GM12878 (cell line): ENCODE measurements at regions not wholly inside any gene's neighbourhood (a gene's known extent, or its start where the extent isn't known, plus 50 kb on each side); places are given as distances from the start of the nearest gene placed in this dataset.

Experiments
- BACH1 ChIP-seq: fragments of 450-650 bp; IDR thresholded peaks from 2 replicates; pipeline ENCODE4 v1.6.1; 2017; ENCODE audit warnings: mild to moderate bottlenecking, borderline replicate concordance
- BMI1 ChIP-seq: fragments of 450-650 bp; IDR thresholded peaks from 2 replicates; pipeline ENCODE4 v1.6.1; 2016; ENCODE audit warnings: mild to moderate bottlenecking, moderate library complexity, borderline replicate concordance
- CHD1 ChIP-seq: IDR thresholded peaks from 2 replicates; pipeline ENCODE4 v1.6.1; 2012; ENCODE audit warnings: low read depth, low read length, improper control_type of control experiment
- EP300 ChIP-seq, 2 experiments: fragments of 150-350 bp in 1 of 2; IDR thresholded peaks; 2 replicates each; pipeline ENCODE4 v1.6.1; 2011 to 2012; ENCODE audit warnings: low read depth in 2 of 2, low read length in 2 of 2, borderline replicate concordance in 1 of 2, improper control_type of control experiment in 1 of 2, inconsistent platforms in 1 of 2; ENCODE audit not compliant: control insufficient read depth in 1 of 2
- ESRRA ChIP-seq: IDR thresholded peaks from 2 replicates; pipeline ENCODE4 v1.6.1; 2012; ENCODE audit warnings: mild to moderate bottlenecking, low read length, improper control_type of control experiment
- FOXM1 ChIP-seq: IDR thresholded peaks from 2 replicates; pipeline ENCODE4 v1.6.1; 2012; ENCODE audit warnings: low read depth, mild to moderate bottlenecking, inconsistent platforms, low read length, moderate library complexity
- IRF4 ChIP-seq: IDR thresholded peaks from 2 replicates; pipeline ENCODE4 v1.6.1; 2011; ENCODE audit warnings: low read depth, low read length
- KAT2A ChIP-seq: conservative IDR thresholded peaks from 2 replicates; pipeline ENCODE4 v1.6.1; 2011; ENCODE audit warnings: low read depth, low read length; ENCODE audit not compliant: control insufficient read depth
- MTA3 ChIP-seq: IDR thresholded peaks from 2 replicates; pipeline ENCODE4 v1.6.1; 2012; ENCODE audit warnings: low read length, inconsistent platforms, borderline replicate concordance
- POLR2A ChIP-seq: IDR thresholded peaks from 2 replicates; pipeline ENCODE4 v1.6.1; 2011; ENCODE audit warnings: low read depth, mild to moderate bottlenecking, low read length
- POLR2AphosphoS2 ChIP-seq: IDR thresholded peaks from 2 replicates; pipeline ENCODE4 v1.6.1; 2011; ENCODE audit warnings: low read depth, mild to moderate bottlenecking, low read length, improper control_type of control experiment, moderate library complexity
- RAD21 ChIP-seq: IDR thresholded peaks from 2 replicates; pipeline ENCODE4 v1.6.1; 2011; ENCODE audit warnings: mild to moderate bottlenecking, low read depth, low read length, moderate library complexity; ENCODE audit not compliant: insufficient read depth
- RCOR1 ChIP-seq: conservative IDR thresholded peaks from 2 replicates; pipeline ENCODE4 v1.6.1; 2012; ENCODE audit warnings: low read depth, low read length, improper control_type of control experiment
- RELA ChIP-seq: fragments of 450-650 bp; IDR thresholded peaks from 2 replicates; pipeline ENCODE4 v1.8.0; 2014; ENCODE audit warnings: borderline replicate concordance; ENCODE audit not compliant: partially characterized antibody
- STAT3 ChIP-seq: IDR thresholded peaks from 2 replicates; pipeline ENCODE4 v1.6.1; 2011; ENCODE audit warnings: low read depth, low read length, improper control_type of control experiment
- ZNF207 ChIP-seq: fragments of 450-650 bp; IDR thresholded peaks from 2 replicates; pipeline ENCODE4 v1.6.1; 2014; ENCODE audit warnings: antibody characterized with exemption, mild to moderate bottlenecking, borderline replicate concordance
- TF ChIP-seq, protein P1 (sequence below): IDR thresholded peaks from 2 replicates; pipeline ENCODE4 v1.6.1; 2012; ENCODE audit warnings: low read depth, low read length, improper control_type of control experiment
- TF ChIP-seq, protein P2 (sequence below): fragments of 450-650 bp; IDR thresholded peaks from 2 replicates; pipeline ENCODE4 v1.6.1; 2018; ENCODE audit warnings: mild to moderate bottlenecking, low read depth, moderate library complexity; ENCODE audit not compliant: partially characterized antibody
- TF ChIP-seq, protein P3 (sequence below): fragments of 450-650 bp; IDR thresholded peaks from 2 replicates; pipeline ENCODE4 v1.6.1; 2017; ENCODE audit warnings: antibody characterized with exemption, mild to moderate bottlenecking, moderate library complexity

DNA sequence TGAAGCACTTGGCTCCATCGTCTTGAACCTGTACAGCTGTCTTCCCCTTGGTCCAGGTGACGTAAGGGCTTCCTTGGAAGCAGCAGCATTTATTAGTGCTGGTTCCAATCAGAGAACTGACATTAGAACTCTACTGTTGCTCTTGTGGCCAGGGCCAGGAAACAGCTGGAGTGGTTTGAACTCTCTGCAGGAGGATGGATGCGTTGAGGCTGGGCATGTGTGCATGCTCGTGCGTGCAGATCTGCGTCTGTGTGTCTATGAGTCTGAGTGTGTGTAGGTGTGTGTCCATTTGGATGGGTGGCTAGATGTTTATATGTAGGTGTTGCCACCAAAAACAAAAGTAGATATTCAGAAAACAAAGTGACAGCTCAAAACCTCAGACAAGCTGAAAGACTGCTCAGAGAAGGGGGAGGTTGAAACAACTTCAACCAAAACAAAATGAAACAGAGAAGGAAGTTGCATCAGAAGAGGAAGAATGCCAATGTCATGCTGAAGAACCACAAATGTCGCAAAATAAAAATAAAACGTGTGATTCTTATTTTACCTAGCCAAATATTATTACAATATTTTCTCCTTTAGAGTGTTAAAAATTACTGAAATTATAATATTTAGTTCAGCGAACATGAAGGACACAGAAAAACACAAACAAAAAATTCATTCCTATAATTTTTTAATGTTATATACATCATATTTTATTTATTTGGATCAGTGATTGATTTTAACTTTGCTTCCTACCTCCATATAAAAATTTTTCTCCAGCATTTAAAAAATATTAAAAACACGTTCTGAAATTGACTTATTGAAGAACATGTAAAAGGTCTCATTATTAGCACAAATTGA is 96.1 kb upstream of the MKLN1 start (continued):
- TF ChIP-seq ESRRA (no peak), STAT3 (0 out of 2 replicates have a peak, but pooled peaks have one; percentile 50), POLR2A (peak; percentile 65; the same call in 1 of the 2 replicates), EP300 (IDR thresholded peaks at IDR 0.05; ENCODE audit: borderline replicate concordance in 1 of 2, control insufficient read depth in 1 of 2, low read depth in 2 of 2, low read length in 2 of 2) (peak; percentile 60 to 80; a peak in 2 of 4 replicates), CHD1 (no peak), BACH1 (no peak), KAT2A (no peak), IRF4 (peak; percentile 24; the same call in 1 of the 2 replicates), FOXM1 (peak; percentile 62; the same call in 1 of the 2 replicates), ZNF207 (no peak), MTA3 (no peak), RELA (no peak), RAD21 (peak; percentile 3; the same call in 1 of the 2 replicates), RCOR1 (no peak), BMI1 (no peak), POLR2AphosphoS2 (no peak)
- TF ChIP-seq, protein P1, sequence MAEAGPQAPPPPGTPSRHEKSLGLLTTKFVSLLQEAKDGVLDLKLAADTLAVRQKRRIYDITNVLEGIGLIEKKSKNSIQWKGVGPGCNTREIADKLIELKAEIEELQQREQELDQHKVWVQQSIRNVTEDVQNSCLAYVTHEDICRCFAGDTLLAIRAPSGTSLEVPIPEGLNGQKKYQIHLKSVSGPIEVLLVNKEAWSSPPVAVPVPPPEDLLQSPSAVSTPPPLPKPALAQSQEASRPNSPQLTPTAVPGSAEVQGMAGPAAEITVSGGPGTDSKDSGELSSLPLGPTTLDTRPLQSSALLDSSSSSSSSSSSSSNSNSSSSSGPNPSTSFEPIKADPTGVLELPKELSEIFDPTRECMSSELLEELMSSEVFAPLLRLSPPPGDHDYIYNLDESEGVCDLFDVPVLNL: no peak
- TF ChIP-seq, protein P2, sequence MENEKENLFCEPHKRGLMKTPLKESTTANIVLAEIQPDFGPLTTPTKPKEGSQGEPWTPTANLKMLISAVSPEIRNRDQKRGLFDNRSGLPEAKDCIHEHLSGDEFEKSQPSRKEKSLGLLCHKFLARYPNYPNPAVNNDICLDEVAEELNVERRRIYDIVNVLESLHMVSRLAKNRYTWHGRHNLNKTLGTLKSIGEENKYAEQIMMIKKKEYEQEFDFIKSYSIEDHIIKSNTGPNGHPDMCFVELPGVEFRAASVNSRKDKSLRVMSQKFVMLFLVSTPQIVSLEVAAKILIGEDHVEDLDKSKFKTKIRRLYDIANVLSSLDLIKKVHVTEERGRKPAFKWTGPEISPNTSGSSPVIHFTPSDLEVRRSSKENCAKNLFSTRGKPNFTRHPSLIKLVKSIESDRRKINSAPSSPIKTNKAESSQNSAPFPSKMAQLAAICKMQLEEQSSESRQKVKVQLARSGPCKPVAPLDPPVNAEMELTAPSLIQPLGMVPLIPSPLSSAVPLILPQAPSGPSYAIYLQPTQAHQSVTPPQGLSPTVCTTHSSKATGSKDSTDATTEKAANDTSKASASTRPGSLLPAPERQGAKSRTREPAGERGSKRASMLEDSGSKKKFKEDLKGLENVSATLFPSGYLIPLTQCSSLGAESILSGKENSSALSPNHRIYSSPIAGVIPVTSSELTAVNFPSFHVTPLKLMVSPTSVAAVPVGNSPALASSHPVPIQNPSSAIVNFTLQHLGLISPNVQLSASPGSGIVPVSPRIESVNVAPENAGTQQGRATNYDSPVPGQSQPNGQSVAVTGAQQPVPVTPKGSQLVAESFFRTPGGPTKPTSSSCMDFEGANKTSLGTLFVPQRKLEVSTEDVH: no peak
- TF ChIP-seq, protein P3, sequence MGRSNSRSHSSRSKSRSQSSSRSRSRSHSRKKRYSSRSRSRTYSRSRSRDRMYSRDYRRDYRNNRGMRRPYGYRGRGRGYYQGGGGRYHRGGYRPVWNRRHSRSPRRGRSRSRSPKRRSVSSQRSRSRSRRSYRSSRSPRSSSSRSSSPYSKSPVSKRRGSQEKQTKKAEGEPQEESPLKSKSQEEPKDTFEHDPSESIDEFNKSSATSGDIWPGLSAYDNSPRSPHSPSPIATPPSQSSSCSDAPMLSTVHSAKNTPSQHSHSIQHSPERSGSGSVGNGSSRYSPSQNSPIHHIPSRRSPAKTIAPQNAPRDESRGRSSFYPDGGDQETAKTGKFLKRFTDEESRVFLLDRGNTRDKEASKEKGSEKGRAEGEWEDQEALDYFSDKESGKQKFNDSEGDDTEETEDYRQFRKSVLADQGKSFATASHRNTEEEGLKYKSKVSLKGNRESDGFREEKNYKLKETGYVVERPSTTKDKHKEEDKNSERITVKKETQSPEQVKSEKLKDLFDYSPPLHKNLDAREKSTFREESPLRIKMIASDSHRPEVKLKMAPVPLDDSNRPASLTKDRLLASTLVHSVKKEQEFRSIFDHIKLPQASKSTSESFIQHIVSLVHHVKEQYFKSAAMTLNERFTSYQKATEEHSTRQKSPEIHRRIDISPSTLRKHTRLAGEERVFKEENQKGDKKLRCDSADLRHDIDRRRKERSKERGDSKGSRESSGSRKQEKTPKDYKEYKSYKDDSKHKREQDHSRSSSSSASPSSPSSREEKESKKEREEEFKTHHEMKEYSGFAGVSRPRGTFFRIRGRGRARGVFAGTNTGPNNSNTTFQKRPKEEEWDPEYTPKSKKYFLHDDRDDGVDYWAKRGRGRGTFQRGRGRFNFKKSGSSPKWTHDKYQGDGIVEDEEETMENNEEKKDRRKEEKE: no peak
